ENCODE measurements at regions not wholly inside any gene's neighbourhood (a gene's known extent, or its start where the extent isn't known, plus 50 kb on each side); places are given as distances from the start of the nearest gene placed in this dataset.

- TF ChIP-seq CTCF (IDR thresholded peaks at IDR 0.05; ENCODE audit: low read depth, low read length, missing control alignments): no peak
- DNase-seq (ENCODE audit: low read depth): no peak
These were observed 59.3 kb upstream of the EXOC6 start for GRCh38 chr10:92789067-92789466.

GRCh38 chr10:92789786-92790185, 58.5 kb upstream of the EXOC6 start:
- TF ChIP-seq CTCF (IDR thresholded peaks at IDR 0.05; ENCODE audit: low read depth, low read length, missing control alignments): no peak
- no peak overlapping the region for H3K4me3 ChIP-seq (ENCODE audit: low read depth, low read length)
- no peak for DNase-seq (ENCODE audit: low read depth)

More at GRCh38 chr10:92789067-92789466, 59.3 kb upstream of the EXOC6 start:
- H3K4me3 ChIP-seq (ENCODE audit: low read depth, low read length): no peak overlapping the region

GRCh38 chr10:92790440-92790839, 57.9 kb upstream of the EXOC6 start:
- no peak for TF ChIP-seq CTCF (IDR thresholded peaks at IDR 0.05; ENCODE audit: low read depth, low read length, missing control alignments)
- DNase-seq (ENCODE audit: low read depth): no peak
- H3K4me3 ChIP-seq (ENCODE audit: low read depth, low read length): no peak overlapping the region

GRCh38 chr10:92792661-92793060, 55.7 kb upstream of the EXOC6 start:
- H3K4me3 ChIP-seq (ENCODE audit: low read depth, low read length): no peak overlapping the region
- no peak for DNase-seq (ENCODE audit: low read depth)
- no peak for TF ChIP-seq CTCF (IDR thresholded peaks at IDR 0.05; ENCODE audit: low read depth, low read length, missing control alignments)

All from GM12864 (cell line).